CMK (cell line): ENCODE measurements at regions not wholly inside any gene's neighbourhood (a gene's known extent, or its start where the extent isn't known, plus 50 kb on each side); places are given as distances from the start of the nearest gene placed in this dataset.

Source experiments
- DNase-seq: peaks from one replicate; pipeline ENCODE4 v3.0.0-alpha.2; 2010; ENCODE audit warnings: low read depth

GRCh38 chr16:8271344-8271743 lies 319.0 kb downstream of the TMEM114 start:
- DNase-seq, result no peak

- DNase-seq, result no peak
Observed at GRCh38 chr16:8262299-8262698, 328.0 kb downstream of the TMEM114 start.

- no peak for DNase-seq
Observed at GRCh38 chr16:8260140-8260539, 330.2 kb downstream of the TMEM114 start.

DNA sequence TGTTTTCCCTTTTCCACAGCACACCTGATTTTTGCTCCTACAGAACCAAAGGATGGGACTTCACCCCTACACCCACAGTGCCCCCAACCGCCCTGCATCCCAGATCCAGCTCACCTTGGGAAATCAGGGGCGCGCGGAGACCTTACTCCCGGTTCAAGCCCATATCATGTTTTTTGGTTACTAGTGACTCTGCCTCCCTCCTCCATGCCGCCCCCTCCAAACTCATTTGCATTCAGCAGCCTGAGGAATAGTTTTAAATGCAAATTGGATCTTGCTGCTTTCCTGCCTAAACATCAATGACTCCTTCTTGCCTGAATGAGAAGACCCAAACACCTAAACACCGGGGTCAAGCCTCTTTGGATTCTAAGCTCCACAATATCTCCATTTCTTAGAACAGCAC lies 331.8 kb downstream of the TMEM114 start:
- no peak for DNase-seq

DNA sequence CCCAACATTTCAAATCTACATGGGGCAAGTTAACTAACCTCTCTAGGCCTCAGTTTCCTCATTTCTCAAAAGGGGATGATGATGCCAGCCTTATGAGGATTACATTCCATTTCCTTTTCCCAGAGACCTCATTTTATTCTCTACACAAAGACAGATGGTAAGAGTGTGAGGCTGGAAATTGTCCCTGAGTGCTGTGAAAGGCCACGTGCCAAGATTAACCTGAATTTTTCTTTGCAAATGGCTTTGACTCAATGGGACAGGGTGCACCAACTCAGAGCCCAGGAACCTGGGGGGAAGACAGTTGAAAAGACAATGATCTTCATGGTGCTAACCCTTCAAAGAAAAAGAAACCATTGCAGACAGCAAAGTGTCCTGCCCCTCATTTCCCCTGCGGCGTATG lies 332.8 kb downstream of the TMEM114 start:
- no peak for DNase-seq

DNA sequence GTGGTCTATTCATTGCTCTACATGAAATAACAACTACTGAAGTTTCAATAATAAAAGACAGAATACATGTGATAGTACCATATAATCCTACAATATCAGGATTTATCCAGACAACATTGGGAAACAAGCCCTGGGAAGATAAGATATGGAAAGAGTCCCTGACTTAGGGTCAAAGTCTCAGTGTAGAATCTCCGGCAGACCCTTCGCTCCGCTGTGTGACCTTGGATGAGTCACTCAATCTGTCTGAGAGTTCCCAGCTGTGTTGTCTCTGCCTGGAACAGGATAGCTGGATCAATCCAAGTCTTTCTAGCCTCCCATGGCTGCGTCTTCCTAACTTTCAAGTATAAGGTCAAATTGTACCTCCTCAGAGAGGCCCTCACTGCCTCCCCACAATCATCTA lies 335.9 kb downstream of the TMEM114 start:
- no peak for DNase-seq

DNA sequence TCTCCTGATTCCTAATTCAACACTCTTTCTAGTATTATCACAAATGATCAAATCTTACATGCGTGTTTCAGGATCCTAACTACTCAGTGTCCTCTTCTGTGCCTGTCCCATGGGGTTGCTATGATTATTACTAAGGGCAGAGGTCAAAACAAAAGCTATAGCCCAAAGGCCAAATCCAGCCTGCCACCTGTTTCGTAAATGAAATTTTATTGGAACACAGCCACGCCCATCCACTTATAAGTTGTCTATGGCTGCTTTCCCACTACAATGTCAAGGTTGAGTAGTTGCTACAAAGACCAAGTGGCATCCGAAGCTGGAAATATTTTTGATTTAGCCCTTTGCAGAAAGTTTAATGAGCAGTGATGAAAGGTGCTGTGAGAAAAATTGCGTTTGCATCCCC lies 336.6 kb downstream of the TMEM114 start:
- DNase-seq, result no peak

DNA sequence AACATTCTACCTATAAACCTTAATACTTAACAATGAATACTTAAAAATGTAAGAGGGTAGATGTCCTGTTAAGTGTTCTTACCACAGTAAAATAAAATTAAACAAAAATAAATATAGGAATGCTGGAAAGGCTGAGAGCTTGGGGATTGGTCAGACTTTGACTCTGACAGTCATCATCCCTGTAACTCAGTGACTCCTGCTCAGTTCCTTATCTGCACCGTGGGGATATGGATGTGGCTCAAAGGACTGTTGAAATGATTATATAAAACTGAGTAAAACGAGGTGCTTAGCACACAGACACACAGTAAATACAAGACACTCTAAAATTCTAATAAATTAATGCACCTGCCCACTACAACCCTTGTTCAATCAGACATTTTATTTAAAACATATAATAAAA lies 338.6 kb downstream of the TMEM114 start:
- no peak for DNase-seq

GRCh38 chr16:8251298-8251697 lies 339.0 kb downstream of the TMEM114 start:
- DNase-seq, result no peak

DNA sequence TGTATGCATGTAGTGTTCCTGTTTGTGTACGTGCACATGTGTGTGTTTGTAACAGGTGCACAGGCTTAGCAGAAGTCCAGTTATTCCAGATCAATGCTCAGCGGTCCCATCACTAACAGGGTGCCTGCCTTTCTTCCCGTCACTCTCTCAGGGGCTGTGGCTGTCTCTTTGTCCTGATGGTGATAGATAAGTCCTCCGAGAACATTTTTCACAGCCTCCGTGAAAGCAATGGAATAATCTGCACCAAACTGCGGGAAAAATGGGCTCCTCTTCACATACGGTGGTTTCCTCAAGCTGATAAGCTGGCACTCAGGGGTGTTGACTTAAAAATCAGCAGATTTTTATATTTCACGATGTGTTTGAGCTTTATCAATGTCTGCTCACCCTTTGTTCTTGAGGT lies 342.3 kb downstream of the TMEM114 start:
- DNase-seq, result no peak

- no peak for DNase-seq
Observed at GRCh38 chr16:8243981-8244380, 346.3 kb downstream of the TMEM114 start.

DNA sequence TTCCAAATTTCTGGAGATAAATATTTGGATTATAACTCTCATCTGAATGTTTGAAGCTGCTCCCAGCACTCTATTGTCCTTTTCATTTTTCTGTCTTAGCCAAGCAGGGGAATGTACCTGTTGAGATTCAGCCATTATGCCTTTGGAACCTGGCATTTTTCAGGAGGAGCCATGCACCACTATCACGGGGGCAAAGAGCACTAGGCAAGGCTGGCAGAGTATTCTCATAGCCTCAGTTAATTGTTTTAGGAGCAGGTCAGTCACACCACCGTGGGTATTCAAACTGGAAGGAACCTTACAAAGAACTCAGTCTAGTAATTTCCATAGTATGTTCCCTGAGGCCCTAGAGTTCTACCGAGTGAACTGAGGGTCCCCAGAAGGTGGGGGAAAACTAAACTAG lies 348.9 kb downstream of the TMEM114 start:
- DNase-seq, result no peak

- no peak for DNase-seq
Observed at GRCh38 chr16:8239443-8239842, 350.9 kb downstream of the TMEM114 start.

GRCh38 chr16:8237452-8237851 lies 352.9 kb downstream of the TMEM114 start:
- DNase-seq, result no peak

GRCh38 chr16:8236816-8237215 lies 353.5 kb downstream of the TMEM114 start:
- DNase-seq, result no peak

- no peak for DNase-seq
Observed at GRCh38 chr16:8230497-8230896, 359.8 kb downstream of the TMEM114 start.

DNA sequence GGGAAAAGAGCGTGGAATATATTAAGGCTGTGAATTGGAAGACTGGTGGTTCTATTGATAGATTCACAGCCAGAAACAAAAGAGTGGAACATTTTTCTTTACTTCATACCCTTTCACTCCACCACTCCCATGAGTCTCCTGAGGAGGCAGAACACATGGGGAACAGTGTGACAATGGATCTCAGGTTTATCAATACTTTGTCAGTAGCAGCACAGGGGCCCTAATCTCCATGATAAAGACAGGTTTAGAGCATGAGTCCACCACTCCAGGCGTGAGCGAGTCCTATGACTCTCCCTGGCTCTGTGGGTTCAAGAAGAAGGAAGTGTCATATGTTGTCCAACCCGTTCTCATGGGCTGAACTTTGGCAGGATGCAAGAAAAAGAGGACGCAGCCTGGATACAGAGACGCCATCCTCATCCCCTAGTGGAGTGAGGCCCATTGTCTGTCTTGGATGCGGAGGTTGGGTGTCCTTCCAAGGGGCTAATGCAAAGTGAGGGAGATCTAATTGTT lies 361.2 kb downstream of the TMEM114 start:
- no peak for DNase-seq

DNA sequence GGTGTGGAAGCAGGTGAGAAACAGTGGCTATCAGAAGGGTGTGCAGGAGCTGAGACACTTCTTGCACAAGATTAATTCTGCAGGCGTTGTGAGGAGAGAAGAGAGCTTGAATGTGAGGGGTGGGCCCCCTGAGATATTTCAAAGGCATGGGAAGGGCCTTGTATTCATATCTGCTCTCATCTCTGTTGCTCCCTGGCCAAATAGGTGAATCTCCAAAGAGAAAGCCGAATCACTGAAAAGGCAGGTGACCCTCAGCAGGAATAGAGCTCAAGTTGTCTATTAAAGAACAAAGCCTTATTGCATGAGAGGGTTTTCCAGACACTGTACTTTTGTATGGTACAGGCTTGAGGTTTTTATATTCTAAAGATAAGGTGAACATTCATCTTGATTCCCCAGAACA lies 373.1 kb downstream of the TMEM114 start:
- no peak for DNase-seq

DNA sequence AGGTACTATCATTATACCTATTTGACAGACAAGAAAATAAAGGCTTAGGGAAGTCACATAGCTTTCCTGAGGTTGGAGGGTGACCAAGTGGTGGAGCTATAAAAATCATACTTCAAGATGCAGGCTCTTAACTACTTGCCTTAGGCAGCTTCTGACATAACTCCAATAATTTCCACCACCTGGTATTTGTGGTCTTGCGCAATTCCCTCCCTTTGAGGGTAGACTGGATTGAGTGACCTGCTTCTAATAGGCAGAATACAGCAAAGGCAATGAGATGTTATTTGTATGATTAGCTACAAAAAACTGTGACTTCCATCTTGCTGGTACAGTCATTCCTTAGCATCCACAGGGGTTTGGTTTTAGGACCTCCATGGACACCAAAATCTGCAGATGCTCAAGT lies 385.5 kb downstream of the TMEM114 start:
- DNase-seq, result no peak

DNA sequence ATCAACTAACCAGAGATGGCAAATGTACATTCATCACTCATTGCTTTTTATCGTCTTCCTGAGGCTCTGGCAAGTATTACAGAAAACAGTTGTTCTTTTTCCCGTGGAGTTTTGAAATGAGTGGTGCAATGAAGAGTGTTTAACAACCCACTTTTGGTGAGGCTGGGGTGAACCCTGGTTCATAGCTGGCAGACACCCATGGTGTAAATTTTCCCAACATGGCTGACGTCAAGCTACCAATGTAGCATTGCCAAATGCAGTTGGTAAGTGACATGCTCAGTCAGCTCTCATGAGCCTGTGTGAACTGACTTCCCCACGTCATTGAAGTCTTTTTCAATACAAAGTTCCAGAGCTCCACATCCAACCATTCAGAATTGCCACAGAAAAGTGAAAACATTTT lies 386.2 kb downstream of the TMEM114 start:
- no peak for DNase-seq

DNA sequence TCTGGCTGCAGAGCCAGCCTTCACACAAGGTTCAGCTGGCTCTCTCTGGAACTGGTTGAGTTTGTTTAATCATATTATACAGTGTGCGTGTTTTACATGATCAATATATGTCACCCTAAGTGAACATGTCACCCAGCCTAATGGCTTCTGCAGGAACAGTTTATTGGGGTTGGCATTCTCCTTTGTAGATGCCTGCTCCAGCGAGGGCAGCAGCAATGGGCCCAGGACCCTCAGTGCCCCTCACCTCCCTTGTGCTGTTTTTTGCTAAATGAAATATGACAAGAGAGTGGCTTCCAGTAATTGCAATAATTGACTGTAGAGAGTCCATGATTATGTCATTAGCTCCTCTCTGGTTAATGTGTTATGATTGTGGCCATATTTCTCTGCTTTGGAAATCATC lies 387.2 kb downstream of the TMEM114 start:
- no peak for DNase-seq

- no peak for DNase-seq
Observed at GRCh38 chr16:8200839-8201238, 389.5 kb downstream of the TMEM114 start.

DNA sequence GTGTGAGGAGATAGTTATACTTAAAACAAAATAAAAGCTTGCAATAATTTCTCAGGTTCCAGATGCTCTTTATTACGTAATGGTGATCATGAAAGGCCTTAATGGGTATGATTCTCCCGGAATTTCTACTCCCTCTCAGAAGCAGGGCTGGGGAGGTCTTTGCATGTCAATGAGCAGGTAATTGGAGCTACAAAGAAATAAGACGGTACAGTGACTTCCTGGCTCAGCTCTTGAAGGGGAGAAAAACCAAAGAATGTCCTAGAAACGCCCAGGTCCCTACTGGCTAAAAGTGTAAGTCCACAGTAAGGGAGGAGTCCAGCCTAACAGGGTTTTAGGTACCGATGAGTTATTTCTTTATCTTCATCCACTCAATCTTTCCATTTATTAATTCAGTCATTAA lies 390.9 kb downstream of the TMEM114 start:
- DNase-seq, result no peak

DNA sequence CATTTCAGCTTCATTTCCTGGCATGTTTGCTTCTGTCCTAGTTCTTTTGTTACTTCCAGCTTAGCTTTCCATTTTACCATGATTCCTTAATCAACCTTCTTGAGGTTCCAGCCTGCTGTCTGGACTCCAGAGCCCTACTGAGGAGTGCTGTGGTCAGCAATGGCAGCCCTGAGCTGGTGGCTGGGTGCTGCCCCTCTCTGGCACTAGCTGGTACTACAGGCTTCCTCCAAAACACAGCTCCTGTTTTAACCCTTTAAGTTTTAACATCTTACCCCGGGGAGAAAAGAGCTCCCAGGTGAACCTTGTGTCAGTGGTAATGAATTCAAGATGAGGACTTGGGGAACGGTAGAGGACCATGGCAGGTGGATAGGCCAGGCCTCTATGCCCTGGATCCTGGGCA lies 395.5 kb downstream of the TMEM114 start:
- no peak for DNase-seq

DNA sequence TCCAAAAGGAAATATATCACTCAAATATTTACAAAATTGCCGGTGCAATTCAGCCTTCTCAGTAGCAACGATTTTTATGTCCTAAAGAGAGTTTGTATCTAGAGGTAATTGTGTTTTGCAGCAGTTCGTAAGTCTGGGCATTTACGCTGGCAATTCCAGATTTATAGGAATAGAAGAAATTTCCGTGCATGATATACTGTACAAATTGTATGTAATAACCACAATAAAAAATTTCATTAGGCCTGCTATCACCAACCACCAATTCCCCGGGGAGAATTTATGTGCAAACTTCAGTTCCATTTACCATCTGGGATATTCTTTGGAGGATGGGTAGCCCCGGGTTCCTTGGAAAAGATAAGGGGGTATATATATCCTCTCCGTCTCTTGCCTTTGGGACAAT lies 401.5 kb downstream of the TMEM114 start:
- DNase-seq, result no peak
